Choroid plexus epithelial cell (primary cell): ENCODE measurements at regions not wholly inside any gene's neighbourhood (a gene's known extent, or its start where the extent isn't known, plus 50 kb on each side); places are given as distances from the start of the nearest gene placed in this dataset.

Experiments
- DNase-seq: peaks from one replicate; pipeline ENCODE4 v3.0.0-alpha.2; 2010; ENCODE audit warnings: low read depth
- H3K4me3 ChIP-seq: 2 replicates; pipeline ENCODE4 v1.5.1; 2011; ENCODE audit warnings: low read depth, mild to moderate bottlenecking, control low read depth, low read length, moderate library complexity
- CTCF ChIP-seq: conservative IDR thresholded peaks from 2 replicates; pipeline ENCODE4 v1.5.1; 2011; ENCODE audit warnings: low read depth, mild to moderate bottlenecking, control low read depth, inconsistent platforms, low read length, moderate library complexity

- no peak for DNase-seq
- TF ChIP-seq CTCF = no peak
Measured at GRCh38 chr12:61044766-61045165, 1215.4 kb upstream of the USP15 start.

GRCh38 chr12:61070640-61071414, 1189.4 kb upstream of the USP15 start:
- DNase-seq = no peak
- TF ChIP-seq CTCF = no peak
- H3K4me3 ChIP-seq = no peak overlapping the region

More at GRCh38 chr12:61044766-61045165, 1215.4 kb upstream of the USP15 start:
- no peak overlapping the region for H3K4me3 ChIP-seq

DNA sequence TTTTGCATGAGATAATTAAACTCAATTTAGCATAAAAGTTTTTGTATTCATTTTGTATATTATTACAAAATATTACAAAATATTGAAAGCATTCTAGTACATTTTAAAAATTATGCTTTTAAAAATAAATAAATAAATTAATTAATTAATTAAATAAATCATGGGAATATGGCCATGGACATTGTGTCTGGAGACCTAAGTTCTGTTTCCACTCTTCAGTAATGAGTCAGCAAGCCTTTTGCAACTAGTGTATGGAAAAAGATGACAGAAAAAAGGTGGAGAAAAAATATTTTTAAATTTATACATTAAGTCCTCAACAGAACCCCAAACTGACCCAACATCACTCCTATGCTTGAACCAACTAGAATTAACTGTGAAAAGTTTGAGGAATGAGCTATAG, 1187.5 kb upstream of the USP15 start:
- DNase-seq = peak; percentile 74
- no peak overlapping the region for H3K4me3 ChIP-seq
- no peak for TF ChIP-seq CTCF

DNA sequence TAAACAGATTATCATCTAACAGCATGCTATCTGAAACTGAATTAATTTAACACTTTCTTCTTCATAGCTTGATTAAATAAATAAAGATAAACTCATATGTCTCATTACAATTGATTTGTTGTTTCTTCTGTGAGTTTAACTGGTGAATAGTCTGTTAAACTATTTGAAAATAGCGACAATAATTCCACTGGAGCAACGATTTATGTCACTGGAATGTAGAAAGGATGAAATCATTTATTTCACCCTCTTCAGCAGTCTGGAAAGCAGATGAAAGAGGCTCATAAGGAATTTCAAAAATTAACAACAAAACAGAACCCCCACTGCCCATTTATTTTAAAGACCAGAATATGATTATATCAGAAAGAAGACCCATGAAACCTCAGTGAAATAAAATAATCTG, 1165.1 kb upstream of the USP15 start:
- no peak for TF ChIP-seq CTCF
- H3K4me3 ChIP-seq = peak overlapping the region; percentile 17
- peak; percentile 52 for DNase-seq

- TF ChIP-seq CTCF = no peak
- DNase-seq = no peak
- no peak overlapping the region for H3K4me3 ChIP-seq
Measured at GRCh38 chr12:61098031-61098580, 1162.1 kb upstream of the USP15 start.

- no peak overlapping the region for H3K4me3 ChIP-seq
- no peak for DNase-seq
- TF ChIP-seq CTCF = no peak
Measured at GRCh38 chr12:61107118-61107517, 1153.1 kb upstream of the USP15 start.

- no peak for DNase-seq
- no peak for TF ChIP-seq CTCF
- H3K4me3 ChIP-seq = no peak overlapping the region
Measured at GRCh38 chr12:61111218-61111617, 1149.0 kb upstream of the USP15 start.
